Endothelial cell of umbilical vein (primary cell): ENCODE measurements at regions not wholly inside any gene's neighbourhood (a gene's known extent, or its start where the extent isn't known, plus 50 kb on each side); places are given as distances from the start of the nearest gene placed in this dataset.

Experiments used
- EZH2 ChIP-seq: IDR thresholded peaks from 2 replicates; pipeline ENCODE4 v1.6.1; 2012; ENCODE audit warnings: borderline replicate concordance, low read depth, mild to moderate bottlenecking, moderate library complexity, low read length, inconsistent platforms; ENCODE audit not compliant: severe bottlenecking
- FOS ChIP-seq: IDR thresholded peaks from 2 replicates; pipeline ENCODE4 v1.6.1; 2011; ENCODE audit warnings: mild to moderate bottlenecking, low read length, moderate library complexity, borderline replicate concordance; ENCODE audit not compliant: insufficient read depth
- POLR2A ChIP-seq: IDR thresholded peaks from 2 replicates; pipeline ENCODE4 v1.6.1; 2012; ENCODE audit warnings: low read depth, mild to moderate bottlenecking, control low read depth, low read length
- TF ChIP-seq, protein P1 (sequence below), 2 donors: IDR thresholded peaks; 1 replicate in 1 of 2; 2 replicates in 1 of 2; pipeline ENCODE4 v1.5.1; 2011; ENCODE audit warnings: low read length in 2 of 2, mild to moderate bottlenecking in 2 of 2, moderate library complexity in 2 of 2, control low read depth in 1 of 2, inconsistent platforms in 1 of 2, low read depth in 1 of 2; ENCODE audit not compliant: insufficient read depth in 1 of 2; ENCODE audit errors: extremely low read depth in 1 of 2

DNA sequence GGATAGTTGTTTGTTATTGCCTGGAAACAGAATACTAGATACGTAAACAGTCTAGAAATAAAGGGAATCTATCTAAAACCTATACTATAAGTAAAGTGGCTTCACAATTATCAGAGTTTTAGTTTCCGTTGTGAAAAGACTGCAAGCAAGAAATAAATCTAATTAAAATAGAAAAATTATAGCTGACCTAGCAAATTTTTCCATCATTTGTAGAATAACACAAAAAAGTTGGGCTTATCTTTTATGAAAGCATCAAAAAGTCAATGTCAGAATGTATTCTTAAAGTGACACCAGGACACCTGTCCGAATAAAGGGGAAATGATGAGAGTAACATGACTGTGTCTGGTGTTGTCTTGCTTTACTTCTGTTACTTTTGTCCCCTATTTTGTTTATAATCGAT is 1248.9 kb upstream of the MIR17HG start:
- TF ChIP-seq, protein P1, sequence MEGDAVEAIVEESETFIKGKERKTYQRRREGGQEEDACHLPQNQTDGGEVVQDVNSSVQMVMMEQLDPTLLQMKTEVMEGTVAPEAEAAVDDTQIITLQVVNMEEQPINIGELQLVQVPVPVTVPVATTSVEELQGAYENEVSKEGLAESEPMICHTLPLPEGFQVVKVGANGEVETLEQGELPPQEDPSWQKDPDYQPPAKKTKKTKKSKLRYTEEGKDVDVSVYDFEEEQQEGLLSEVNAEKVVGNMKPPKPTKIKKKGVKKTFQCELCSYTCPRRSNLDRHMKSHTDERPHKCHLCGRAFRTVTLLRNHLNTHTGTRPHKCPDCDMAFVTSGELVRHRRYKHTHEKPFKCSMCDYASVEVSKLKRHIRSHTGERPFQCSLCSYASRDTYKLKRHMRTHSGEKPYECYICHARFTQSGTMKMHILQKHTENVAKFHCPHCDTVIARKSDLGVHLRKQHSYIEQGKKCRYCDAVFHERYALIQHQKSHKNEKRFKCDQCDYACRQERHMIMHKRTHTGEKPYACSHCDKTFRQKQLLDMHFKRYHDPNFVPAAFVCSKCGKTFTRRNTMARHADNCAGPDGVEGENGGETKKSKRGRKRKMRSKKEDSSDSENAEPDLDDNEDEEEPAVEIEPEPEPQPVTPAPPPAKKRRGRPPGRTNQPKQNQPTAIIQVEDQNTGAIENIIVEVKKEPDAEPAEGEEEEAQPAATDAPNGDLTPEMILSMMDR (IDR thresholded peaks at IDR 0.05; ENCODE audit: extremely low read depth in 1 of 2, insufficient read depth in 1 of 2, low read depth in 1 of 2, low read length in 2 of 2): no peak
- TF ChIP-seq EZH2 (no peak), POLR2A (no peak), FOS (no peak)
